Glutamatergic neuron (in vitro differentiated cells): ENCODE measurements at regions not wholly inside any gene's neighbourhood (a gene's known extent, or its start where the extent isn't known, plus 50 kb on each side); places are given as distances from the start of the nearest gene placed in this dataset.

Experiments
- DNase-seq: peaks from one replicate; pipeline ENCODE4 v3.0.0; 2022
- H3K27ac Mint-ChIP-seq: one replicate; pipeline ENCODE4 v1.8.0; 2020; ENCODE audit warnings: mild to moderate bottlenecking, mixed read lengths, inconsistent platforms; ENCODE audit not compliant: unreplicated experiment
- H3K27me3 Mint-ChIP-seq: one replicate; pipeline ENCODE4 v1.8.0; 2020; ENCODE audit warnings: mild to moderate bottlenecking, moderate library complexity, mixed read lengths, inconsistent platforms; ENCODE audit not compliant: unreplicated experiment
- H3K36me3 Mint-ChIP-seq: one replicate; pipeline ENCODE4 v1.8.0; 2020; ENCODE audit warnings: mild to moderate bottlenecking, mixed read lengths, inconsistent platforms; ENCODE audit not compliant: unreplicated experiment
- H3K4me1 Mint-ChIP-seq: one replicate; pipeline ENCODE4 v1.8.0; 2020; ENCODE audit warnings: mild to moderate bottlenecking, low read depth, mixed read lengths, inconsistent platforms; ENCODE audit not compliant: unreplicated experiment
- H3K4me3 Mint-ChIP-seq: one replicate; pipeline ENCODE4 v1.8.0; 2020; ENCODE audit warnings: mild to moderate bottlenecking, mixed read lengths, inconsistent platforms; ENCODE audit not compliant: unreplicated experiment
- H3K9me3 Mint-ChIP-seq: one replicate; pipeline ENCODE4 v1.8.0; 2020; ENCODE audit warnings: mild to moderate bottlenecking, moderate library complexity, mixed read lengths, inconsistent platforms; ENCODE audit not compliant: unreplicated experiment
- CTCF ChIP-seq: fragments of 200-600 bp; sonication (generic); IDR thresholded peaks from one replicate; pipeline ENCODE4 v1.5.0; 2021; ENCODE audit not compliant: partially characterized antibody, unreplicated experiment

- H3K36me3 Mint-ChIP-seq = no peaks in the 10 kb centered on the region
- H3K4me1 Mint-ChIP-seq = no peaks in the 10 kb centered on the region
- no peaks in the 10 kb centered on the region for H3K9me3 Mint-ChIP-seq
- H3K27me3 Mint-ChIP-seq = no peaks in the 10 kb centered on the region
- peak; percentile 79 for TF ChIP-seq CTCF
- no peak overlapping the region for H3K4me3 Mint-ChIP-seq
- no peak overlapping the region for H3K27ac Mint-ChIP-seq
- no peak for DNase-seq
Measured at GRCh38 chr14:22303589-22304195, 285.3 kb downstream of the DAD1 start.

- DNase-seq = no peak
- no peaks in the 10 kb centered on the region for H3K9me3 Mint-ChIP-seq
- no peak for TF ChIP-seq CTCF
Measured at GRCh38 chr14:22300646-22301045, 288.4 kb downstream of the DAD1 start.

GRCh38 chr14:22297376-22297775 lies 291.6 kb downstream of the DAD1 start:
- H3K27me3 Mint-ChIP-seq = no peaks in the 10 kb centered on the region
- DNase-seq = no peak
- TF ChIP-seq CTCF = no peak
- H3K36me3 Mint-ChIP-seq = no peaks in the 10 kb centered on the region
- no peaks in the 10 kb centered on the region for H3K9me3 Mint-ChIP-seq
- H3K27ac Mint-ChIP-seq = no peak overlapping the region
- no peaks in the 10 kb centered on the region for H3K4me1 Mint-ChIP-seq
- no peak overlapping the region for H3K4me3 Mint-ChIP-seq

More at GRCh38 chr14:22300646-22301045, 288.4 kb downstream of the DAD1 start:
- no peak overlapping the region for H3K4me3 Mint-ChIP-seq
- no peaks in the 10 kb centered on the region for H3K4me1 Mint-ChIP-seq
- H3K36me3 Mint-ChIP-seq = no peaks in the 10 kb centered on the region
- no peak overlapping the region for H3K27ac Mint-ChIP-seq
- H3K27me3 Mint-ChIP-seq = no peaks in the 10 kb centered on the region

GRCh38 chr14:22296722-22297121 lies 292.3 kb downstream of the DAD1 start:
- no peaks in the 10 kb centered on the region for H3K36me3 Mint-ChIP-seq
- no peaks in the 10 kb centered on the region for H3K9me3 Mint-ChIP-seq
- H3K4me1 Mint-ChIP-seq = no peaks in the 10 kb centered on the region
- DNase-seq = no peak
- no peak overlapping the region for H3K27ac Mint-ChIP-seq
- no peak overlapping the region for H3K4me3 Mint-ChIP-seq
- no peaks in the 10 kb centered on the region for H3K27me3 Mint-ChIP-seq
- no peak for TF ChIP-seq CTCF

GRCh38 chr14:22296088-22296487 lies 292.9 kb downstream of the DAD1 start:
- Mint-ChIP-seq H3K4me1 (no peaks in the 10 kb centered on the region), H3K9me3 (no peaks in the 10 kb centered on the region), H3K4me3 (no peak overlapping the region), H3K27ac (no peak overlapping the region), H3K36me3 (no peaks in the 10 kb centered on the region), H3K27me3 (no peaks in the 10 kb centered on the region)
- DNase-seq = no peak
- TF ChIP-seq CTCF = no peak
